Activated naive CD8-positive, alpha-beta T cell treated with anti-CD3 and anti-CD28 coated beads, Interleukin-2, amount 50 U/mL, for 16 hours (primary cell): ENCODE measurements at regions not wholly inside any gene's neighbourhood (a gene's known extent, or its start where the extent isn't known, plus 50 kb on each side); places are given as distances from the start of the nearest gene placed in this dataset.
"Not testable (repeated sequence)": the region's sequence is repeated elsewhere in the genome, so short reads cannot be mapped to it uniquely, and the experiment has no call there.

Source experiments
- DNase-seq: peaks from one replicate; pipeline ENCODE4 v3.0.0-alpha.2; 2020; ENCODE audit warnings: low read depth, low spot score

DNA sequence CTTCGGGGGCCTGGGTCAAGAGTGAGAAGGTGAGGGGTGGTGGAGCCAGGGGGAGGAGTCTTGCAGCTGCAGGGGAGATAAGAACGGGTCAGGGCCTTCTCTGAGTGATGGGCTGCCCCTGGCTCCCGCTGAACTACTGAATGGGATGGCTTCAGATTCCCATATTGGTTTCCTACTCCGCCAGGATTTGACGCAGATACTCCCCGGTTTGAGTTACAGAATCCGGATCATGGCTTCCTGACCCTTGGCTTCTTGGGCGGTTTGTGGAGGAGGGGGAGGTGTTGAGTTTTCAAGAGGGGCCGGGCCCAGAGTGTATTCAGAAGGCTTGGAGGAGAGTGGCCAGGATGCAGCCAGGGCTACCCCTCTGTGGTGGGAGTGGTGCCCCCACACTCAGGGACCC lies 119.9 kb upstream of the ATP2B2 start:
- no peak for DNase-seq

DNA sequence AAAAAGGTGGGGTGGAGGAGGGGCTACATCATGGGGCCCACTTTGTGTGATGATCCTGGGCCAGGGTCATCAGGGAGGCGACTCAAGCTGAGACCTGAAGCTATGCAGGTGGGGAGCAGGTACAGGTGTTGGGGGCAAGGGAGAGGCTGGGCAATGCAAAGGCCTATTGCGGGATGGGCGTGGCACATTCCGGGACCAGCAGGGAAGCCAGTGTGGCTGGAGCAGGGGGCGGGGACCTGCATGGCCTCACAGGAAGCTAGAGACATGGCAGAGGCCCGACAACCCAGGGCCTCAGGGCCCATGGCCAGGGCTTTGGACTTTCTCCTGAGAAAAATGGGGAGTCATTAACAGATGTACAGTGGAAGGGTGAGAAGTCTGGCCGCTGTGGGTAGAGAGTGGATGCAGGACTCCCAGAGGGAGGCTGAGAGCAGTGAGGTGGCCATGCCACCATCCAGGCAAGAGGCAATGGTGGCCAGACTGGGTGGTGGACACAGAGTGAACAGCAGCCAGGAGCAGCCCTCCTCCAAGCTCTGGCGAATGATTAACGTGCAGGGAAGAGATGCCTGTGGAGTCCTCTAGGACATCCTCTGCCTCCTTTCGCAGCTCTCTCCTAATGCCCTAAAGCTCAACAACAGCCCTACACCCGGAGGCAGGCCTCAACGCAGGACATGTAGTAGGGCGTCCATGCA lies 122.6 kb upstream of the ATP2B2 start:
- DNase-seq, result no peak

DNA sequence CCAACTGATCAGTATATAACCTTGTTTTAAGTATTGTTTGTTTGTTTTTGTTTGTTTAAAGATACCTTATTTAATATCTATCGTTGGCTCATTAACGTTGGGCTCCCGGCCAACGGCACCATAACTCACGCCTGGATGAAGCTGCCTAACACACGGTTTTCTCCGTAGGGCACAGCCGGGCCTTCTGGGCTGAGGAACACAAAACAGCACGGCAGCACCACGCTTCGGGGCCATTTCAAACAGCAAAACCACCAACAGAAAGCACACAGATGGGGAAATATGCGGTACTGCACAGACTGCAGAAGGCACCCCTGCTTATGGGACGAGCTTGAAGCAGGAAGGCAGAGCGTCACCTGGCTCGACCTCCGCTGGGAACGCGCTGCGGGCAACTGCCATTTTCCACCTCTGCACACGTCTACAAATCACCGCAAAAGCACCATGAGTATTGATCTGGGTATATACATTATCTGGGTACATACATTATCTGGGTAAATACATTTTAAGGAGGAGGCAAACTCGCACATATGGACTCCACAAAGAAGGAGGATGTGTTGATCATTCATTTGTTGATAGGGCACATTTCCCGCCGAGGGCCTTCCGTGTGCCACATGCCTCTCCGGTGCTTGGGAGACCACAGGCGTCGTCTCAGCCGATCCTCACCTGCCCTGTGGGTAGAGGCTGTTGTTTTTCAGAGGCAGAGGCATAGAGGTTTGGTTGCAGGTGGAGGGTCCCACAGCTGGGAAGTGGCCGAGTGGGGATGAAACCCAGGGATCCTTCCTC lies 123.7 kb upstream of the ATP2B2 start:
- no peak for DNase-seq

DNA sequence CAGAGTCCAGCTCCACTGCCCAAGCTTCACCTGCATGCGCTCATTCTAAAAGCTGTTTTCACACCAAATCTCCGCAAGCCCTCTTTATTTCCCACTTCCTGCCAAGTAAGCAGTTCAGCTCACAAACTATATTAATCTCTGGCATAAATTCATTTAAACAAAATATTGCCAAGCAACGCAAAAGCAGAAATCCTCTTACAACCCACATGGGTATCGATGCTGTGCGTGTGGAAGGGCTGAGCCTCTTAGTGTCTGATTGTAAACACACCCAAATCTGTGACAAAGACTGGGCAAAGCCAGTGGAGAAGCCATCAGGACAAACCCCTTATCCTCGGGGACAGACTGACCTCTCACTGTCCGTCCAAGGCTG lies 124.3 kb upstream of the ATP2B2 start:
- no peak for DNase-seq

DNA sequence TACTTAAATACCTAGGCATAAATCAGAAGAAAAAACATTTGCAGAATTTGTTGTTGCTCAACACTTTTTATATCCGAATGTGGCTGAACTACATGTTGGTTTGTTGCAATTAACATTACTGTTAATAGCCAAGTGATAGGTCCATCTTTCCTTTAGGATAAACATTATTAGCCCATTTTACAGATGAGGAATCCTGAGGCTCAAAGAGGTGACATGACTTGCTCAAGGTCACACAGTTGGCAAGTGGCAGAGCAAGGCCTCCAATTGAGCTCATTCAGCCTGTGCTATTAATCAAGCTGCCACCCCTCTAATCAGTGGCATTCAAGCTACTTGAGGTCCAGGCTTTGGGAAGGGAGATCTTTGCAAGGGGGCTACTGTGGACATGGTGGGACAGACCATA lies 125.8 kb upstream of the ATP2B2 start:
- no peak for DNase-seq

DNA sequence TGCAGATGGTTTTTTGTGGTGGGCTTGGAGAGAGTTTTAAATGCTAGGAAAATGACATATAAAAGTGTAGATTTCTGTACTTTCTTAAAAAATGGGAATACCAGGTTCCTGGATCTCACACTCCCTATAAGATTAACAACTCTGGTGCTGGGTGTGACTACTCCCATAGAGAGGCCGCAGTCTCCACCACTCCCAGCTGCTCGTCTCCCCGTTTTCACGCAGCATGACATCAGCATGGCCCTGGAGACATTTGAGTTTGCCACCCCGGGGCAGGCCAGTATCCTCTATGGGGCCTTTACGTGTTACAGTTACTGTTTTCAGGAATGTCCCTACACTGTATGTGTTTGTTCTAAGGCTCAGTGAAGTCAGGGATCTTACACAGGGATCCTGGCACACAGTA lies 126.7 kb upstream of the ATP2B2 start:
- DNase-seq, result no peak

DNA sequence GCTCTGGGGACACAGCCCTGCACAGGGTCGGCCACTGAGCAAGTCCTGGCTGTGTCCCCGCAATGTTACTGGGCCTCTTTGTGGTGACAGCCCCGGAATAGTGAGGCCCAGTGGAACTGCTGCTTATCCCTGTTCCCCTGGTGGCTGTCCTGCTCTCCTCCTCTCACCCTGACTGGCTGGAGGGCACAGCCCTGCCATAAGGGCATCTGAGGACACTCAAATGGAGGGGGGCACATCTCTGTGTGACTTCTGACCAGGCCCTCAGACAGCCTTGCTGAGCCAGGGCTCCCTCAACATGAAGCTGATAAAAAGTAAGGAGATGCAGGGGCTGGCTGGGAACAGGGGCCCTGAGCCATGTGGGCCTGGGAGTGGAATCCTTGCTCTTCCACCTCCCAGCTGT lies 127.4 kb upstream of the ATP2B2 start:
- DNase-seq, result no peak

DNA sequence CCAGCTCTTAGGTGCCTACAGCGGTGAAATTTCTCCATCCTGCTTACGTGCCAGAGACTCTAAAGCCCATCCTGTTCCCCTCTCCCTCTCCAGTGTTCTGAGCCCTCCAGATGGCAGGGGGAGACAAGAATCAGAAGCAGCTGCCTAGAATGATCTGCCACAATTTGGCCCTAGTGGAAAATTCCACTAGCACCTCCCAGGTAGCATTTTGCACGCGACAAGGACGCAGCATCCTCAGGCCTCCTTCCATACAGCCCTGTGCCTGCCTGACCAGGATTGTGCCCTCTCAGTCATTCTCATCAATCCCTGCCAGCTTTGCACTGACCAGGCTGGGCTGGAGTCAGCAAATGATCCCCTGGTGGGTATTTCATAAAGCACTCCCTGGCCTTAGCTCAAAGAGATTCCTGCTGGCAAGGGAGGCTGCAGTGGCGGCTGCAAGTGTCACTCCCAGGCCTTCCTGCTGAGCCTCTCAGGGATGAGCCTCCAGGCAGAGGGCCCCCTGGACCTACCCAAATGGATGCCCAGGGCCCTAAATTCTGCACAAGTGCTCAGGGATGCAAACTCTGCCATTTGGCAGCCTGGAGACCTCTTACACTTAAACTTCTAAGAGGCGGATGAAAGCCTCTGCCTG lies 130.2 kb upstream of the ATP2B2 start:
- no peak for DNase-seq

DNA sequence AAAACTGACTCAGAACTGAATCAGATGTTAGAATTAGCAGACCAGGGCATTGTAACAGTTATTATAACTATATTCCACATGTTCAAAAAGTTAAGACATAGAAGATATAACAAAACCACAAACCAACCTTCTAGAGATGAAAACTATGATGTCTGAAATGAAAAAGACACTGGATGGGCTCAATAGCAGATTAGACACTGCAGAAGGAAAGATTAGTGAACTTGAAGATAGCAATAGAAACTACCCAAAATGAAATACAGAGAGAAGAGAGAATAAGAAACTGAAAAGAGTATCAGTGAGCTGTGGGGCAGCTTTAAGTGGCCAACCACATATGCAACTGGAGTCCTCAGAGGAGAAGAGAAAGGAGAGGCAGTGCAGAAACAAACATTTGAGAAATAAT lies 132.0 kb upstream of the ATP2B2 start:
- no peak for DNase-seq

DNA sequence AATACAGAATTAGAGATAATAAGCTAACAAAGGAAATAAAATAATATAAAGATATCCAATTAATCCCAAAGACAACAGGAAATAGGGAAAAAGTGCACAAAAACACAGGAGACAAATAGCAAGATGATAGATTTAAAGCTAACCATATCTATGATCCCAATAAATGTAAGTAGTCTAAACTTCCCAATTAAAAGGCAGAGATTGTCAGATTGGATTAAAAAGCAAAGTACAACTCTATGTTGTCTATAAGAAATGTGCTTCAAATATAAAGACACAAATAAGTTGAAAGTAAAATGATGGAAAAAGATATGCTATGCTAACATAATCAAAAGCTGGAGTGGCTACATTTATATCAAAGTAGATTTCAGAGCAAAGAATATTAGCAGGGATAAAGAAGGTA lies 133.1 kb upstream of the ATP2B2 start:
- no peak for DNase-seq

DNA sequence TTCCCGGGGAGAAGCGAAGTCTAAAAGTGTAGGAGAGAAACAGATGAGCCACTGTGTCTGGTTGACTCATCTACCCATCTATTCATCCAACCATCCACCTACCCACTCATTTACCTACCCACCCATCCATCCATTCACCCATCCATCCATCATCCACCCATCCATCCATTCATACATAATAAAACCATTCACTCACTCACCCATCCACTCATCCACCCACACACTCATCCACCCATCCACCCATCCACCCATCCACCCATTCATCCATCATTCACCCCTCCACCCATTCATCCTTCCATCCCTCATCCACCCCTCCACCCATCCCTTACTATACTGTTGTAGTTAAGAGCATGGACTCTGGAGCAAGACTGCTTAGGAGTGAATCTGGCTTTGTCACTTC lies 136.4 kb upstream of the ATP2B2 start:
- DNase-seq, result no peak

DNA sequence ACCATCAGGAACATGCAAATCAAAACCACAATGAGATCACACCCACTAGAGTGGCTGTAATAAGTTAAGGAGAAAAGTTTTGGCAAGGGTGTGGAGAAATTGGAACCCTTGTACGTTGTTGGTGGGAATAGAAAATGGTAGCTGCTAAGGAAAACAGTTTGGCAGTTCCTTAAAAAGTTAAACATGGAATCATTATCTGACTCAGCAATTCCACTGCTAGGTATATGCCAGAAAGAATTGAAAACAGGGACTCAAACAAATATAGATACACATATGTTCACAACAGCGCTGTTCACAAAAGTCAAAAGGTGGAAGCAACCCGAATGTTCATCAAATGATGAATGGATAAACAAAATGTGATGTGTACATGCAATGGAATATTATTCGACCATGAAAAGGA lies 138.8 kb upstream of the ATP2B2 start:
- no peak for DNase-seq

DNA sequence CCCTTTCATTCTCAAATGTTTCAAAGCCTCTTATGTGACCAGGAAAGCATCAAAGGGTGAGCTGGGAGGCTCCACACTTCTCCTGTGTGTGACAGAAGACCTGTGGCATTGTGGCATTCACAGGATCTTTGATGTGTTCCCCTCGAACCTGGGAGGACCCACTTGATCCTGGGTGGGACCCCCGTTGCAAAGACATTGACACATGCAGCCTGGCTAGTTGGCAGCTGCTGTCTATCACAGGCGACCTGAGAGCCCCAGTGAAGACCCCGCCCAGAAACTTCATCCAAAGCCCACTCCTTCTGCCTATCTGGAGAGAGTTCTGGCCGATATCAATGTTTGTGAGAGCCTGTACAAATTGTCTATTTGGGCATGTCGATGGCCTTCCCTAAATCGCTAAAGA lies 140.4 kb upstream of the ATP2B2 start:
- no peak for DNase-seq

DNA sequence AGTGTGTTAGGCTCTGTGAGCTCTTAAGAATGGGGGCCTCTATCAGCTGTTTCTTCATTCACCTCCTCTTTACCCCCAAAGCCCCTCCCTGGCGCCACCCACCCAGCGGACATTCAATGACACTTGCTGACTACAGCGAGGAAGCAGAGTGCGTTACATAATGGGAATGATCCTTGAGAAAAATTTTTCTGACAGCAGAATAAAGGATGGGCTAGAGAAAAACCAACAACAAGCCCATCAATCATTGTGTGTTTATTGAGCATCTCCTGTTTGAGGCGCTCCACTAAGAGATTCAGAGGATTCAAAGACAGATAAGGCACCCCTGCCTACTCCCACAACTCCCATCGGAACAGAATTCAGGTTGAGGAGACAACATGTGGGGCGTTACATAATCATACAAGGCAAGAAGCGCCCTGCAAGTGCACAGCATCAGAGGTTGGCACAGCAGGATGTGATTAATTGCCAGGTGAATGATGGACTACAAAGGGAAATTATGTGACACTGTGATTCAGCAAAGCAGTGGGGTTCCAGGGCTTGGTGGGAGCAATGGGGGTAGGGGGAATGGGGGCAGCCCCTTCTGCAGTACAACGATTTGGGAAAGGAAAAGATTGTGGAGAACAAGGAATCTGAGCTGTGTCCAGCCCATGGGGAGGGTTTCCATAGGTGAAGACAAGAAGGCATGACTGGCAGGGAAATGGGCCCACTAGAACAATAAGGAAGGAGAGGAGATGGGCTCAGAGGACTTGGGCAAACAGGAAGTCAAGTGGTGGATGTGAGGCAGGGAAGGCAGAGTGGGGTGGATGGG lies 141.3 kb upstream of the ATP2B2 start:
- no peak for DNase-seq

DNA sequence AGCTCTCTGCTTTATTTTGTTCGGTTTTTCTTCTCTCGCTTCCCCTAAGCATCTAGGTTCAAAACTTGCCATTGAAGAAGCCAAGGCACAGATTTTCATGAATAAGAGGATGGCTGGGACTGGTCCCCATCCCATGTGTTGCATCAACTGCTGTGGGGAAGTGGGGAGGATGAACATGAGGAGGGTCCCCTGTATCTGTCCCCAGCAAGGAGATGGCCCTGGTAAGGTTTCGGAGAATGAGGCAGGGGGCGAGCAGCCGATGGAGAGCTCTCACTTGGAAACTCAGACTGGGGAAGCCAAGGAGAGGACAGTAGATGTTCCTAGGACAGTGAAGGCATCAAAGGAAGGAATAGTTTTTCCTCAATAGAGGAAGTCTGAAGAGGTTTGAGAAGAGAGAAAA lies 142.0 kb upstream of the ATP2B2 start:
- no peak for DNase-seq

DNA sequence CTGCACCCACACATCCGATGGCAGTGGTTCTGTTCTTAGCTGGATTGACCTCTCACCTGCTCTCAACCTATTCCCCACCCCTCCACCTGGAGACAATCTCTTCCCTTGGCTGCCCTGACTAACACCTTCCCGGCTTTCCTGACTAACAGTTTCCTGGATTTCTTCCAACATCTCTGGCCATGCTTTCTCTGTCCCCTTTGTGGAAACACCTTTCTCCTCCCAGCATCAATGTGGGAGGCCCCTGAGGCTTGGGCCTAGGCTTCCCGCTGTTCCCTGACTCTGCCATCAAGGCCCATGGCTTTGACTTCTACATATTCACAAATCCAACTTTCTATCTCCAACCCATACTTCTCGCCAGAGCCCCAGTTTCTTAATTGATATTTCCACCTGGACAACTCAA lies 142.8 kb upstream of the ATP2B2 start:
- no peak for DNase-seq

DNA sequence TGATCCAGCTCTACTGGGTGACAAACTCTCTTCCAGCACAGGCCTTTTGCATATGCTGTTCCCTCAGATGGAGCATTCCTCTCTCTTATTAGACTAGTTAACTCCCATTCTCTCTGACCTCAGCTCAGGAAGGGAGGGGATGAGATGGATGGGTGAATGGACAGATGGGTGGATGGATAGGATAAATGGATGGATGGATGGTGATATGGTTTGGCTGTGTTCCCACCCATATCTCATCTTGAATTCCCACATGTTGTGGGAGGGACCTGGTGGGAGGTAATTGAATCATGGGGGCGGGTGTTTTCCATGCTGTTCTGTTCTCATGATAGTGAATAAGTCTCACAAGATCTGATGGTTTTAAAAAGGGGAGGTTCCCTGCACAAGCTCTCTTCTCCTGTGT lies 144.1 kb upstream of the ATP2B2 start:
- not testable (repeated sequence) for DNase-seq

DNA sequence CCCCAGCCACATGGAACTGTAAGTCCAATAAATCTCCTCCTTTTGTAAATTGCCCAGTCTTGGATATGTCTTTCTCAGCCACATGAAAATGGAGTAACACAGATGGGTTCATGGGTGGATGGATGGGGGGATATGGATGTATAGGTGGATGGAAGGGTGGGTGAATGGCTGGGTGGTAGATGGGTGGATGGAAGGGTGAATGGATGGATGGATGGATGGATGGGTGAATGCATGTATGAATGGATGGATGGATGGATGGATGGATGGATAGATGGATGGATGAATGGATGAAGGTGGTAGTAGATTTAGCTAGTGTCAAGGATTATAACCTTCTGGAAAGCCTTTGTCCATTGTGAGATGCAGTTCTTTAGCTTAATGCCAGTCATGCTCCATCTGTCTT lies 146.1 kb upstream of the ATP2B2 start:
- DNase-seq, result no peak

DNA sequence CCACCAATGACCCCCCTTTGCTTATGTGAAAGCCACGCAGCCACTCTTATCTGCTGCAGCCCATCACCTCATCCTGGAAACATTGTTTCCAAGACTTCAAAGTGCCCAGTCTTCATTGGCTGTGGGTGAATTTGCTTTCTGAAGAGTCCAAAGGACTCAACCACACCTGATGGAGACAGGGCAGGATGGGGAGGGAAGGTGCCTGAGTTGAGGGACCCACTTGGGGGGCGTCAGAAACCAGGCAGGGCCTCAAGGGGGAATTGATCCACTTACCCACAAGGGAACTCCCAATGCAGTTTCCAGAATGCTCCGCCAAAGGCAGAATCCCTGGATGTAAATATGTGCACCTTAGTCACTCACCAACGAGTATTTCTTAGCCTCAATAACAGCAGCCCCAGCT lies 147.9 kb upstream of the ATP2B2 start:
- DNase-seq, result no peak

DNA sequence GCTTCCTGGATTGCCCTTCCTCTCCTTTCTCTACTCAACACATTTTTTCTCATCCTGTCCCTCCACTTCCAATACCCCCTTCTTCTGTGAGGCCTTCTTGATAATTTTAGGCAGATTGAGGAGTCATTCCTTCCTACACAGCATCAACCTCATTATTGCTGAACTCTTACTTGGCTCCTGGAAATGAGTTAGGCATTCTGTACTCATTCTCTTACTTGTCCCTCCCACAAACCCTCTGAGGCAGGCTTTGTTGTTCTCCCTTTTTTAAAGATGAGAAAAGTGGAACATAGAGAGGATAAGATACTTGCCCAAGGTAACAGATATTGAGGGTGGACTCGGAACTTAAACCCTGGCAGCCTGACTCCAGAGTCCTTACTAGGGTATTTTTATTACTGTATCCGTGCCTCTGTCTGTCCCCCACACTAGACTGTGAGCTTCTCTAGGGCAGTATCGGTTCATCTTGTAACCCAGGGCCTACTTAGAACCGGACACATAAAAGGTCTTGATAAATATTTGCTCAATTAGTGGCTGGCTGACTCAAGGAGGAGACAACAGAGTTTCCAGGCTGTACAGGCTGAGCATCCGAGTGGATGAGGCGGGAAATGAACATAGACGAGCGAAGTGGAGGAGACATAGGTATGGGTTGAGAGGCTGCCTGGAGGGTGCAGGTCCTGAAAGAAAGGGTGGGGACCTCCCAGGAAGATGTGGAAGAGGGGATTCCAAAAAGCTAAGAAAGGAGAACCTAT lies 148.7 kb upstream of the ATP2B2 start:
- no peak for DNase-seq

DNA sequence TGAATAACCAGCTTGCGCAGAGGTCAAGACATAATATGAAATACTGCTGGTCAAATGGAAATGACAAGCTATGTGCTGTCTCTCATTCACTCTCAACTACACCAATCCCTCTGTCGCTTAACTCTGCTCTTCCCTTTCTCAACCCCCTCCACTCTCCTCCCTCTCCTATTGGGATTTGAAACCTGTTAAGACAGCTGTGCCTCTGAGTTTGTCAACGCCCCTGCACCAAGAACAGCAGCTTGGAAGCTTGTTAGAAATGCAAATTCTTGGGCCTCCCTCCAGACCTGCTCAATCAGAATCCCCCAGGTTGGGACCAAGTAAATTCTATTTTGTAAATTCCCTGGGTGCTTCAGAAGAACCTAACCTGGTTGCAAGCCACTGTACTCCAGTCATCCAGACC lies 149.7 kb upstream of the ATP2B2 start:
- no peak for DNase-seq

DNA sequence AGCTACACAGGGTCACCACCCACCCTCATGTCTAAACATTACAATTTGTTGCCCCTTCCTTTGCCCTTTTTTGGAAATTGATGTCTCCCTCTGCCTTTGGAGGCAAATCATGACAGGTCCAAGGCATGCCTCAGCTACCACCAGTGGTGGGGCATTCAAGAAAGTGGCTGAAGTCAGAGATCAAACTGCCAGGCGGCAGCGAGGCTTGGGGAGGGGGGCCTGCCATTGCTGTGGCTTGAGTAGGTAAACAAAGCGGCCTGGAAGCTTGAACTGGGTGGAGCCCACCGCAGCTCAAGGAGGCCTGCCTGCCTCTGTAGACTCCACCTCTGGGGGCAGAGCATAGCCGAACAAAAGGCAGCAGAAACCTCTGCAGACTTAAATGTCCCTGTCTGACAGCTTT lies 152.0 kb upstream of the ATP2B2 start:
- not testable (repeated sequence) for DNase-seq
